Keratinocyte (primary cell): ENCODE measurements at regions not wholly inside any gene's neighbourhood (a gene's known extent, or its start where the extent isn't known, plus 50 kb on each side); places are given as distances from the start of the nearest gene placed in this dataset.

Experiments used
- DNase-seq: peaks from one replicate; pipeline ENCODE4 v3.0.0-alpha.2; 2011; ENCODE audit warnings: low read depth, missing footprints, low spot score
- FAIRE-seq: peaks from 2 replicates; lab custom pipeline; 2011; peaks lifted over from hg19 to GRCh38; lab: Jason Lieb, UNC
- H2AFZ ChIP-seq: 2 replicates; pipeline ENCODE4 v1.6.0; 2012; ENCODE audit warnings: low read length, control low read depth, inconsistent platforms; ENCODE audit not compliant: control insufficient read depth
- H3K27ac ChIP-seq: 2 replicates; pipeline ENCODE4 v1.5.1; 2011; ENCODE audit warnings: low read length; ENCODE audit not compliant: control insufficient read depth, insufficient read depth
- H3K27me3 ChIP-seq: 3 replicates; pipeline ENCODE4 v1.6.0; 2011; ENCODE audit warnings: low read length; ENCODE audit not compliant: control insufficient read depth, insufficient read depth; ENCODE audit errors: extremely low read depth
- H3K36me3 ChIP-seq, 2 experiments: 2 replicates in 1 of 2; 3 replicates in 1 of 2; pipeline ENCODE4 v1.5.1; 2011; ENCODE audit warnings: low read length in 2 of 2, mild to moderate bottlenecking in 1 of 2; ENCODE audit not compliant: control insufficient read depth in 2 of 2, insufficient read depth in 2 of 2; ENCODE audit errors: extremely low read depth in 1 of 2
- H3K4me1 ChIP-seq: 3 replicates; pipeline ENCODE4 v1.5.1; 2011; ENCODE audit warnings: low read length; ENCODE audit not compliant: control insufficient read depth, insufficient read depth; ENCODE audit errors: extremely low read depth
- H3K4me2 ChIP-seq: 3 replicates; pipeline ENCODE4 v1.6.0; 2011; ENCODE audit warnings: low read depth, low read length; ENCODE audit not compliant: control insufficient read depth, insufficient read depth; ENCODE audit errors: extremely low read depth
- H3K4me3 ChIP-seq, 3 experiments: fragments of 200-600 bp in 1 of 3; sonication (generic) in 1 of 3; 2 replicates in 2 of 3; 3 replicates in 1 of 3; pipeline ENCODE4 v1.5.1; 2011 to 2016; ENCODE audit warnings: low read length in 3 of 3, mild to moderate bottlenecking in 3 of 3, control low read depth in 2 of 3, inconsistent platforms in 1 of 3, low read depth in 1 of 3, mixed read lengths in 1 of 3, mixed run types in 1 of 3, moderate library complexity in 1 of 3; ENCODE audit not compliant: control insufficient read depth in 2 of 3, insufficient read depth in 2 of 3; ENCODE audit errors: extremely low read depth in 1 of 3
- H3K79me2 ChIP-seq: 2 replicates; pipeline ENCODE4 v1.6.0; 2012; ENCODE audit warnings: low read length; ENCODE audit not compliant: control insufficient read depth, insufficient read depth
- H3K9ac ChIP-seq: 3 replicates; pipeline ENCODE4 v1.6.0; 2011; ENCODE audit warnings: low read length; ENCODE audit not compliant: control insufficient read depth, insufficient read depth; ENCODE audit errors: extremely low read depth
- H3K9me1 ChIP-seq: 3 replicates; pipeline ENCODE4 v1.6.0; 2011; ENCODE audit warnings: low read length; ENCODE audit not compliant: control insufficient read depth, insufficient read depth; ENCODE audit errors: extremely low read depth
- H3K9me3 ChIP-seq: 2 replicates; pipeline ENCODE4 v1.5.1; 2012; ENCODE audit warnings: low read depth, low read length; ENCODE audit not compliant: control insufficient read depth
- H4K20me1 ChIP-seq: 3 replicates; pipeline ENCODE4 v1.6.0; 2011; ENCODE audit warnings: low read length; ENCODE audit not compliant: control insufficient read depth, insufficient read depth; ENCODE audit errors: extremely low read depth
- CTCF ChIP-seq, 3 experiments: IDR thresholded peaks in 1 of 3; conservative IDR thresholded peaks in 1 of 3; optimal IDR thresholded peaks in 1 of 3; 2 replicates in 2 of 3; 3 replicates in 1 of 3; pipeline versions ENCODE3 to v1.5.1; 2011; ENCODE audit warnings: low read length in 3 of 3, mild to moderate bottlenecking in 3 of 3, moderate library complexity in 2 of 3, control low read depth in 1 of 3, inconsistent platforms in 1 of 3; ENCODE audit not compliant: insufficient read depth in 2 of 3; ENCODE audit errors: extremely low read depth in 1 of 3
- EZH2 ChIP-seq: IDR thresholded peaks from one replicate; pipeline ENCODE4 v1.6.1; 2012; ENCODE audit warnings: inconsistent platforms, mild to moderate bottlenecking, low read length, moderate library complexity
- dilution Hi-C: fragments of 300-500 bp; cut with MboI; formaldehyde crosslinking; loops from one replicate; pipeline ENCODE4 v1.7.0; 2020; ENCODE audit warnings: low sequenced_read_pairs; ENCODE audit not compliant: extremely low pct_ligation_motif_present

- Histone ChIP-seq H4K20me1 (no peaks in the 10 kb centered on the region), H3K9ac (no peak overlapping the region), H3K4me1 (no peaks in the 10 kb centered on the region), H3K9me1 (no peaks in the 10 kb centered on the region), H3K4me3 (no peak overlapping the region), H3K27ac (no peak overlapping the region), H3K79me2 (no peaks in the 10 kb centered on the region), H2AFZ (no peak overlapping the region), H3K36me3 (no peaks in the 10 kb centered on the region), H3K27me3 (no peaks in the 10 kb centered on the region), H3K9me3 (no peaks in the 10 kb centered on the region), H3K4me2 (no peak overlapping the region)
- FAIRE-seq (no peak), DNase-seq (no peak)
- dilution Hi-C loops: no loop called here
- TF ChIP-seq EZH2 (no peak), CTCF (optimal IDR thresholded peaks at IDR 0.05 in 1 of 3, IDR thresholded peaks at IDR 0.05 in 1 of 3, conservative IDR thresholded peaks at IDR 0.05 in 1 of 3; ENCODE audit: extremely low read depth in 1 of 3, insufficient read depth in 2 of 3, low read length in 3 of 3) (peak in 1 of 3 experiments; percentile 18)
Observed at GRCh38 chr12:33942172-33942571, 80.1 kb upstream of the ALG10 start.

GRCh38 chr12:33944703-33945437 is 77.4 kb upstream of the ALG10 start:
- H3K9me3 ChIP-seq: no peaks in the 10 kb centered on the region
- no peak for TF ChIP-seq EZH2
- TF ChIP-seq CTCF (optimal IDR thresholded peaks at IDR 0.05 in 1 of 3, IDR thresholded peaks at IDR 0.05 in 1 of 3, conservative IDR thresholded peaks at IDR 0.05 in 1 of 3; ENCODE audit: extremely low read depth in 1 of 3, insufficient read depth in 2 of 3, low read length in 3 of 3): no peak
- H3K9ac ChIP-seq: no peak overlapping the region
- H3K4me1 ChIP-seq: no peaks in the 10 kb centered on the region
- no peak overlapping the region for H3K4me2 ChIP-seq
- DNase-seq: no peak
- no peaks in the 10 kb centered on the region for H4K20me1 ChIP-seq
- no peak overlapping the region for H2AFZ ChIP-seq
- no peak overlapping the region for H3K27ac ChIP-seq
- no peaks in the 10 kb centered on the region for H3K9me1 ChIP-seq
- no peaks in the 10 kb centered on the region for H3K79me2 ChIP-seq
- H3K4me3 ChIP-seq: no peak overlapping the region
- no peaks in the 10 kb centered on the region for H3K27me3 ChIP-seq
- no peaks in the 10 kb centered on the region for H3K36me3 ChIP-seq
- dilution Hi-C loops: no loop called here
- no peak for FAIRE-seq
